GM19372 (cell line): ENCODE measurements at regions not wholly inside any gene's neighbourhood (a gene's known extent, or its start where the extent isn't known, plus 50 kb on each side); places are given as distances from the start of the nearest gene placed in this dataset.

Experiments used
- ATAC-seq: cut with Tn5 transposase; IDR thresholded peaks from one replicate; pipeline ENCODE4 v1.9.1; 2021; ENCODE audit warnings: mild to moderate bottlenecking, low read depth, moderate library complexity; ENCODE audit not compliant: unreplicated experiment

DNA sequence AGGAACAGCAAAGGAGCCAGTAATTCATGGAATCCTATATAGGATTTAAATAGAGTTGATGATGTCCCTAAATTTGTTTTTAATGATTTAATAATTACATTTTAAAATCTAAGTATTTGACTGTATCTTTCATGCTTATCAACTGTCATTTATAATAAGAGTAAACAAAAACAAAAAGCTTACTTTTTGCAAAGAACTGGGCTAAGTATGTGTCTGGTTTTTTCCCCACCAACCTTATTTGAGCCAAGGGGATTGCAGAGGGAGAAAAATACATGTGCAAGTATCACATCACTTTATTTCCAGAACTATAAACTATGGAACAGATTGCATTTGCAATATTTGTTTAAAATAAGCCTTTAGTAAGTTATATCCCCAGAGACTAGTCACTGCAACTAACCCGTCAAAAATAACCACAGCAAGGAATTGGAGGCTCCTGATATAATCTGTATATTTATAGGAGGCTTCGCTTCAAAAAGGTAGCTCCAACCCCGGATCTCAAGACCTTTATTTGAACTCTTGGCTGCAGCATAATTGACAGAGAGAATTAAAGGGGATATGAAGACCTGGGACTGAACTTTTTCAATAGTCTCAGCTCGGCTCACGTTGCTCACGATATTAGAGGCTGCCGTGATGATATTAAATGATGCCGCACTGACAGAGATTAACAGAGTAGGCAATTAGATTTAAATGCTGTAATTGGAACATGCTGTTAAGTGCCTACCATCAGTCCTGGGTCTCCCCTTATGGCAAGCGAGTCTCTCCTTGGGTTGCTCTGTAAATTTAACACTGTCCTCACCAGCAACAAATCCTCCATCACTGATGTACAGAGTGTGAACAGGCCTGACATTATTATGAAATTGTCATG lies 329.1 kb upstream of the NFIA start:
- ATAC-seq = no peak

DNA sequence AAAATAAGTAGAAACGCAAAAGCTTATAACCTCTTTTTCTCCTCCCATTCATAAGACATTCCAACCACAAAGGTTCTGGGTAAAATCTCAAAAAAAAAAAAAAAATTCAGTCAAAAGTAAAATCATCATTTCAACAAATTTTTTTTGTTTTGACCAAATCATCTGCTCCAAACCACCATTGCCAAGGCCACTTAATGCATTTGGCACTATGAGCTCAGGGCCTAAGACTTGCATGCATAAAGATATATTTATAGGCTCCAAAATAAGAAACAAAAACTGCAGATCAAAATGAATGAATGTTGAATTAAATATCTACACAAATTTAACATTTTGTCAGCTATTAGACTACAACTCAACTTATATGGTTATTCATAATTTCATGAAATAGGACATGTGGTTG lies 331.1 kb upstream of the NFIA start:
- ATAC-seq = no peak

DNA sequence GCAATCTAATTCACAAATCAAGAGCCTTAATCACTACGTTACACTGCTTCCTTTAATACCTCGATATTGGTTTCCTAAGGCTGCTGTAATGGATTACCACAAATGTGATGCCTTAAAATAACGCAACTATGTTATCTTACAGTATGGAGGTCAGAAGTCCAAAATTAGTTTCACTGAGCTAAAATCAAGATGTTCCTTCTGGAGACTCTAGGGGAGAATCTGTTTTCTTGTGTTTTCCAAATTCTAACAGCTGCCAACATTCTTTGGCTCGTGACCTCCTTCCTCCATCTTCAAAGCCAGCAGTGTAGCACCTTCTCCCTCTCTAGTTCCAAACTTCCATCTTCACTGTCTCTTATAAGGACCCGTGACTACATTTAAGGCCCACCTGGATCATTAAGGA lies 335.0 kb upstream of the NFIA start:
- no peak for ATAC-seq

DNA sequence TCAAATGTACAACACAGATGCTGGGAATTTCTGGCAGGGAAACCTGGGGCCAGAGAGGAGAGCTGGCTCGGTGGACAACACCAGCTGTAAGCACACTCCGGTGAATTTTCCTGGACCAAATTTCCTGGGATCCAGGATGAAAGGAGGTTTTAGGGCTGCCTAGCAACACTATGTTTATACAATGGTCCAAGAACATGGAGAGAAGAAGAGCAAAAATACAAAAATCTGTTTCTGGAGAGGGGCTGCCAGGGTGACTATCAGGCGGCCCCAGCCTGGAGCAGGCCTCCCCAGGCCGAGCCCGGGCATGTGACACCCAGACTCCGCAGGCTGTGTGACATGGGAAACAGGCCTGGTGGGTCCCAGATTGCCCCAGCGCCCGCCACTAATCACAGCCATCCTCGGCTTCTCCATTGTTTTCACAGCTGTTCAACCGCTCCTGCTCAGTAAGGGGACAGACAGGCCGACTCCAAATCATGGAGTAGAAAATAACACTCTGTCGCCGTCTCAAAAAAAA lies 336.0 kb upstream of the NFIA start:
- no peak for ATAC-seq

DNA sequence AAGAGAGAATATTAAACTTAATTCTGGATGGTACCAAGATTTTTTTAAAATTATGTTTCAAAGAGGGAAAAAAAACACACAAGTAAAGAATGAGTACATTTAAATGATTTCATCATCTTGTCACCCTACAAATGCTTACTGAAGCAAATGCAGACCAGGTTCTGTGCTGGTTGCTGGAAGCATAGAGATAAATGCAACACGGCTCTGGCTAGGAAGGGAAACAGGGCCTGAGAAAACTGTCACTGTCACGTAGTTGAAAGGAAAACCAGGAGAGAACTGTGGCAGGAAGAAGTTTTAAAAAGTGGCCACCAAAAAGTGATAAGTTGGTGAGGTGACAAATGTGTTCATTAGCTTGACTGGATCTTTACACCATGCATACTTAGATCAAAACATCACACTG lies 336.9 kb upstream of the NFIA start:
- no peak for ATAC-seq

DNA sequence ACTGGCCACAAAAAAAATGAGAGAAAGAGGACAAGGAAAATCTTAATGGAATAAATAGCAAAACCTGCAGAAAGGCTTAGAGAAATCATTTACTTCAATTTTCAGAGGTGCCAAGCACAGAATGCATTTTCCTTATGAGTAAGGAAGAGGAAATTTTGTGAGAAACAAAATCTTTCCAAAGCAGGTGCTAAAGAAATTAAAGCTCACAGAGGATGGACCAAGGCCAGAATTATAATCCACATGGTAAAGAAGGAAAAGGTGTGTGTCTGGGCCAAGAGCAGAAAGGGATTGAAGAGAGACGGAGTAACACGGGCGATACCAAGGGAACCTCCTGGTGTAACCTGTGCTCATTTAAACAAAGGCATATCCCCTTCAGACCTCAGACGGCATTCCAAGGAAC lies 340.0 kb upstream of the NFIA start:
- no peak for ATAC-seq

DNA sequence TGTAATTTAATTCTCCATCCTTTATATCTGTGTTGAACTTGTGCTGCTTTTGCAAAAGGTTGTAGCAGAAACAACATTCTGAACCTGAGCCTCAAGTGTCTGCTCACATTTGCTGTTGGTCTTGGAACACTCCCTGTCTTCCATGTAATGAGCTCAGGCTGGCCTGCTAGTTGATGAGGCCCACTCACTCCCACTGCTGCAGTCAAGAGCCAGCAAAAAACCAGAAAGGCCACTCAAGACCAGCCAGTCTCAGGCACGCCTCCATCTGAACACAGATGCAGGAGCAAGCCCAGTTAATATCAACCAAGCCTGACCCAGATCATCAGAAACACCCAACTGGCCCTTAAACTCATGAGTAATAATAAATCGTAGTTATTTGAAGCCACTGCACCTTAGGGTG lies 342.2 kb upstream of the NFIA start:
- ATAC-seq = no peak

DNA sequence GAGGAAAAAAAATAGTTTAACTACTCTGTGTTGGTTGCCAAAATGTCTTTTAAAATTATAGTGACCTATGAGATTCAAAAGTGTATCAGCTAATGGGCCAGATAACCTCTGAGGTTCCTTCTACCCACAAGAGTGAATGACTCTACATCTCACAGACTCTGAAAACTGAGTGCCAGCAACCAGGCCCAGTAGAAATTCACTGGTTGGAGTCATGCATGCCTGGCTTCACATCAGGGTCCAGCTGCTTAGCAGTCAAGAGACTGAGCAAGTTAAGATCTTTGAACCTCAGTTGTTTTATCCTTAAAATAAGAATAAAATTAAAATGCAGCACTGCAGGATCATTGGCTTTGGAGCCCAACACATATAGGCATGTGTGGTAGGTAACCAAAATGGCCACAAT lies 342.6 kb upstream of the NFIA start:
- no peak for ATAC-seq

DNA sequence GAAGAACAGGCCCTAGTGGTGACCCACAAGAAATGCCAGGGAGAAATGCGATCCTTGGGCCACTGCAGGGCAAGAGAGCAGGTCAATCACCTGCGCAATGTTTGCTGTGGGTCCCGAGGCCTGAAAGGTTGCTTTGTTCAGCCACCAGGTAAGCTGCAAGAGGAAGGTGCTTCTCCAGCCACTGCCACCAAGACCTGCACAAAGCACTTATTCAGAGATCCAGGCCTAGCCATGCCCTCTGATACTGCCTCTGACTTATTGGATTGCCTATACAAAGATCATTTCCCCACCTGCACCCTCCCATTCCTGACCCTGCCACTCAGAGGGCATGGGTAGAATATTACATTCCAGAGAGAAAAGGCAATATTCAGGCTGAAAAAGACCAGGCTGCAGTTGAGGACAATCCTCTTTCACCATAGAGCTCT lies 349.4 kb upstream of the NFIA start:
- ATAC-seq = no peak

DNA sequence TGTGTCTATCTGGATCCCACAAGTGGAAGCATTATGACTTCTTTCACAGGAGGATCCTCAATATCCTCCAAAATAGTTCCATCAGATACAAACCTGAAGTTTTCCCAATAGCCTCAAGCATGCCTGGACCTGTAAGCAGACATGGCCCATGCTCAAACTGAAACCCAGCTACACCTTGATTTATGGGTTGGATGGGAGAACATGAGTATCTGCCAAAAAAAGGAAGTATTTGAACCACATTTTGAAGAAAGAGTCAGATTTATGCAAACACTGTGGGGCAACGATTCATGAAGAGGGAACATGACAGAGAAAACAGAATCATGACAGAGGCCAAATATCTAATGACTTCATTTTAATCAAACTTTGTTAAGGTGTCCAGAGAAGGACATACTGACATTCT lies 351.0 kb upstream of the NFIA start:
- ATAC-seq = no peak

DNA sequence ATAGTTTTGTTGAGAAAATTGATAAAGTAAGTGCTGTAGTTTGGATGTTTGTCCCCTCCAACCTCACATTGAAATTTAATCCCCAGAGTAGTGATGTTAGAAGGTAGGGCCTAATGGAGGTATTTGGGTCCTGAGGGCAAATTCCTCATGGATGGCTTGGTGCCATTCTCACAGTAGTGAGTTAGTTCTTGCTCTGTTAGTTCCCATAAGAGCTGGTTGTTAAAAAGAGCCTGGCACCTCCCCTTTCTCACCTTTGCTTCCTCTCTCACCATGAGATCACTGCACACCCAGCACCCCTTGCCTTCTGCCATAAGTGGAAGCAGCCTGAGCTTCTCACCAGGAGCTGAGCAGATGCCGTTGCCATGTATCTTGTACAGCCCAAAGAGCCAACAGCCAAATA lies 354.8 kb upstream of the NFIA start:
- ATAC-seq = no peak

DNA sequence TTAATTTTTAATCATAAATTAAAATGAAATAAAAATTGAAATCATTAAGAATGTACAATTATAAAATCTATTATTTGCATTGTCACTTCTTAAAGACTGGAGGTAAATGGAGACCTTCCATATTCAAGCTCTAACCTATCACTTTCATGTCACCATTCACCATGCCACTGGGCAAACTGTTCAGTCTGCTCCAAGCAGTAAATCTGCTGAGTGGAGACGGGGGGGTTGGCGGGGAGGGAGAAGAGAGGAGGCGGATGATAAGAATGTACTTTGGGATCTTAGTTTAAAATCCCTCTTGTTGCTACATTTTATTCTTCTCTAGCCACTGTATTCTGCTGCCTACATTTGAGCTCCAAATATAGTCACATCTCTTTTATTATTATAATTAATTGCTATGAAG lies 365.9 kb upstream of the NFIA start:
- ATAC-seq = no peak

DNA sequence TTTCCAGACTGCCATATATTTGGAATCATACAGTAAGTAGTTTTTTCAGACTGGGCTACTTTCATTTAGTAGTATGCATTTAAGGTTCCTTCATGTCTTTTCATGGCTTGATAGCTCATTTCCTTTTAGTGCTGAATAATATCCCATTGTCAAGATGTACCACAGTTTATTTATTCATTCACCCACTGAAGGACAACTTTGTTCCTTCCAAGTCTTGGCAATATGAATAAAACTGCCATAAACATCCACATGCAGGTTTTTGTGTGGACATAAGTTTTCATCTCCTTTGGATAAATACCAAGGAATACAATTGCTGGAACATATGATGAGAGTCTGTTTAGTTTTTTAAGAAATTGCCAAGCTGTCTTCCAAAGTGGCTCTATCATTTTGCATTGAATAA lies 366.4 kb upstream of the NFIA start:
- no peak for ATAC-seq

DNA sequence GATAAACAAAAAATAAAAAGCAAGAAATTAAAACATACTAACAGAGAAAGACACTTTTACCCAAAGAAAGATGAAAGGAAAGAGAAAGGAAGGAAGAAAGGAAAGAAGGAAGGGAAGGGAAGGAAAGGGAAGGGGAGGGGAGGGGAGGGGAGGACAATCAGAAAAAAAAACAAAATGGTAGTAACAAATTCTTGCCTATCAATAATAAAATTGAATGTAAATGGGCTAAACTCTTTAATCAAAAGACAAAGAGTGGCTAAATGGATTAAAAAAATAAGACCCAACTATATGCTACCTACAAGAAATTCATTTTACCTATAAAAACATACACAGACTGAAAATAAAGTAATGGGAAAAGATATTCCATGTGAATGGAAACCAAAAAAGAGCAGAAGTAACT lies 372.9 kb upstream of the NFIA start:
- ATAC-seq = no peak

DNA sequence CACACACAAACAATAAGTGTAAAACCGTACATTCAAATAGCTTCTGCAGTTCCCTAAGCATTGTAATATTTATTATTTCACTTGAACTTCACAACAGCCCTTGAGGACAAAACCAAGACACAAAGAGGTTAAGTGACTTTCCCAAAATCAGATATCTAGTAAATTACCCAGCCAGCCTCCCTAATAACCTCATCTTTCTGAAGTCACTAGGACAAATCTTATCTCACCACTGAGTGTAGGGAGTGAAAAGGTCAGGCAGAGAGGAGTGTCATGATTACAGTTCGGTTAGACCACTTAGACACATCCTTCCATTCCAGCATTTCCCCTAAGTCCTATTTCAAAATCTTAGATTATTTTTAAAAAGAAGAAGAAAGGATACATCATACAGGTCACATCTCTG lies 377.3 kb upstream of the NFIA start:
- ATAC-seq = no peak

DNA sequence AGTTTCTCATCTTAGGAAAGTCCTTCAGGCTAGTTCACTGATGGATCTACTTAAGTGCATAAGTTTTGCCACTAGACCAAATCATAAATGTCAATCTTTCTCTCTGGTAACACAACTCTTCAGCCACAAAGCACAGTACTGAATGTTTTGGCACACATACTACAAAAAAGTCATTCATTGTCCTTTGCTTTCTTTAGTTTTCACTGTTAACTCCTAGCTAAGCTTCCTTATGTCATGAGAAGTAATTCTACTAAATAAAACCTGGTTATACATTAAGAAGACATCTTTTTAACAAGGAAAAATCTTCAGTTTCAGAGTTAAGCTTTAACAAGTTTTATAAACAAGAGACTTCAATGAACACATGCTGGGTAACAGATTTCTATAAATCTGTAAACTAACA lies 379.2 kb upstream of the NFIA start:
- ATAC-seq = no peak

DNA sequence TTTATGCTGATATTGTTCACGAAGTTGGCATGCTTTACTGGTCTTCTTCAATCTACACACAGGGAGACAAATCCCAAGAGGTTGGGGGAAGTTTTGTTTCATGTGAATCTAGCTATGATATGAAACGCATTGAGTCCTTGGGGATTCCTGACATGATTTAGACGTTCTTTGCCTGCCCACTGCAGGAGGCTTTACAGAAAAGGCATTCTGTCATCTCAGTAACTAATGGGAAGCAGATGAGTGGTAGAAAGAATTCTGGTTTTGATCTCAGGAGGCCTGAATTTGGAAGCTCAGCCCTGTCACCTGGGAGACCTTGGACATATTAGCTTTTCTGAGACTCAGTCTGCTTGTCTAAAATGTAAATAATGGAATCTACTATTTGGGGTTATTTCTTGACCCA lies 383.0 kb upstream of the NFIA start:
- no peak for ATAC-seq

DNA sequence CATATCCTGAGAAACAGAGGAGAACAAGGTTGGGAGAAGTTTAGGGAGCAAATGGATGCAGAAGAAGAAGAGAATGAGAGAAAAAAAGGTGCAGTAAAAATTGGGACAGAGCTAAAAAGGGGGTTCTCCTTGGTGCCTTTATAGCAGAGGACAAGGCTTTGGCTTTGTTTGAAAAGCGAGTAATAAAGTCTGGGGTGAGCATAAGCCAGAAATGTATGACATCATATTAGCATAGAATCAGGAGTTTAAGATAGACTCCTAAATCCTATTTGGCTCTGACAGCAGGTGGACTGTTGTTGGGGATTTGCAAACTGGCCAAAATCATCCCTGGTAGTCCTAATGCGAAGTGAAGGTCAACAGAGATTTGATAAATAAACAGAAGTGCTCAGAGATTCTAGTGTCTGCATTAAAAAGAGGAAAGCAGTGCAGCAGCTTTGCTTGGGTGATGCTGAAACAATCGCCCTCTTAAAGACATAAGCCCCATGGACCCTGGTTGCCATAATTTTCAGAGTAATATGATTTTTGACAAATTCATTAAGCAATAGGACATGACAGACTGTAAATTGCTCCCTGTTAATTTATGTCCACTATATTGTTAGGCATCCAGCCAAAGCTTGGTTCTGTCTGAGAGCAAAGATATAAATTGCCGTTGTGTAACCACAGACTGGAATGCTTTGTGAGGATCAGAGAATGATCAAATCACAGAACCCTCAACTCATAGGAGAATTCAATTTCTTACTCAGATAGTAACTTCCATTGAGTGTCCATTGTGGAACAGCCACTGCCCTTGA lies 385.0 kb upstream of the NFIA start:
- ATAC-seq = no peak

DNA sequence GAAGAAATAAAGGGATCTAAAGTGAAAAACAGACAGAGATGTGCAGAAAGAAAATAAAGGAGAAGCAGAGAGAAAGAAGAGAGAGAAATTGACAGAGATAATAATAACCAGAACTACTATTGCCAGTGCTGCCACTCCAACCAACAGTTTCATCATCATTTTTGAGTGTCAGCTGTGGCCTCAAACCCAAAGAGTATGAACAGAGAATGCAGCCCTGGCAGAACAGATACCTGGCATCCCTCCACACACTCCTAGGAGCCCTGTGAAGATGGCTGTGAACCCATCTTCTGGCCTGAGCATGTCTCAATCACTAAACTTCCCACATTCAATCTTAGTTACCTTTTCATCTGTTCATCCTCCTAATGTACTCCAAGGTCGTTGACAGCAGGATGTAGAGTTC lies 385.8 kb upstream of the NFIA start:
- ATAC-seq = no peak

DNA sequence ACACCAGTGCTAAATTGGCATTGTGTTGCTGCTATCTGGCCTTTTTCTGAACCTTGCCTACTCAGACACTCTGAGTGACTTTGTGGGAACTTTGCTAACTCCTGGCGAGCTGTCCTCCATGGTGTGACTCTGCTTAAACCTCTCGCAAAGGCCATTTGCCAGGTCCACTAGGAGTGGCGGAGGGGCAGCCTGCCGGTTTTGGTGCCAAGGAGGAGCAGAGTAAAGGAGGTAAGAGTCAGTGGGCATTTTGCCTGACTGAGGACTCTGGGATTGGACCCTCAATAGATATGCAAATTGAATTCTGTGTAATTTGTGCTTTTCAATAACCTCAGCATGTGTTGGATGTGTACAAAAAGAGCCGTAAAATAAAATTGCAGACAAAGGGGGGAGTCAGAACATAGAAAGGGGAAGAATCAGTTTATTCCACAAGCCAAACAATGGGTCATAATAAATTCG lies 386.6 kb upstream of the NFIA start:
- no peak for ATAC-seq

DNA sequence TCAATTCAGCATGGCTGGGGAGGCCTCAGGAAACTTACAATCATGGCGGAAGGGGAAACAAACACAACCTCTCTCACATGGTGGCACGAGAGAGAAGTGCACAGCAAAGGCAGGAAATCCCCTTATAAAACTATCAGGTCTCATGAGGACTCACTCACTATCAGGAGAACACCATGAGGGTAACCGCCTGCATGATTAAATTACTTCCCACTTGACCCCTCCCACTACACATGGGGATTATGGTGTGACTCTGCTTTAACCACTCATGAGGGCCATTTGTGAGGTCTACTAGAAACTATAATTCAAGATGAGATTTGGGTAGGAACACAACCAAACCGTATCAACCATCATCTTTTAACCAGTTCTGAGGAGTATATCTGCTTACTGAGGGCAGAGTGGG lies 387.4 kb upstream of the NFIA start:
- ATAC-seq = no peak

DNA sequence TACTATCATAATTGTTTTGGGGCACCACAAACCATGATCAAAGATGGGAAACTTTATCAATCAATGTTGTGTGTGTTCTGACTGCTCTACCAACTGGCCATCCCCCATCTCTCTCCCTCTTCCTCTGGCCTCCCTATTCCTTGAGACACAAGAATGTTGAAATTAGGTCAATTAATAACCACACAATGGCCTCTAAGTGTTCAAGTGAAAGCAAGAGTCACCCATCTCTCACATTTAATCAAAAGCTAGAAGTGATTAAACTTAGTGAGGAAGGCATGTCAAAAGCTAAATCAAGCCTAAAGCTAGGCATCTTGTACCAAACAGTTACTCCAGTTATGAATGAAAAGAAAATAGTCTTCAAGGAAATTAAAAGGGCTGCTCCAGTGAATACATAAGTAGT lies 390.3 kb upstream of the NFIA start:
- ATAC-seq = no peak
